Endothelial cell of umbilical vein (primary cell): ENCODE measurements at regions not wholly inside any gene's neighbourhood (a gene's known extent, or its start where the extent isn't known, plus 50 kb on each side); places are given as distances from the start of the nearest gene placed in this dataset.

Experiments used
- CTCF ChIP-seq, 2 donors: IDR thresholded peaks; 1 replicate in 1 of 2; 2 replicates in 1 of 2; pipeline ENCODE4 v1.5.1; 2011; ENCODE audit warnings: low read length in 2 of 2, mild to moderate bottlenecking in 2 of 2, moderate library complexity in 2 of 2, control low read depth in 1 of 2, inconsistent platforms in 1 of 2, low read depth in 1 of 2; ENCODE audit not compliant: insufficient read depth in 1 of 2; ENCODE audit errors: extremely low read depth in 1 of 2
- FOS ChIP-seq: IDR thresholded peaks from 2 replicates; pipeline ENCODE4 v1.6.1; 2011; ENCODE audit warnings: mild to moderate bottlenecking, low read length, moderate library complexity, borderline replicate concordance; ENCODE audit not compliant: insufficient read depth
- JUN ChIP-seq: IDR thresholded peaks from 2 replicates; pipeline ENCODE4 v1.6.1; 2011; ENCODE audit warnings: borderline replicate concordance, low read depth; ENCODE audit not compliant: insufficient read length, insufficient read depth
- POLR2A ChIP-seq: IDR thresholded peaks from 2 replicates; pipeline ENCODE4 v1.6.1; 2012; ENCODE audit warnings: low read depth, mild to moderate bottlenecking, control low read depth, low read length

DNA sequence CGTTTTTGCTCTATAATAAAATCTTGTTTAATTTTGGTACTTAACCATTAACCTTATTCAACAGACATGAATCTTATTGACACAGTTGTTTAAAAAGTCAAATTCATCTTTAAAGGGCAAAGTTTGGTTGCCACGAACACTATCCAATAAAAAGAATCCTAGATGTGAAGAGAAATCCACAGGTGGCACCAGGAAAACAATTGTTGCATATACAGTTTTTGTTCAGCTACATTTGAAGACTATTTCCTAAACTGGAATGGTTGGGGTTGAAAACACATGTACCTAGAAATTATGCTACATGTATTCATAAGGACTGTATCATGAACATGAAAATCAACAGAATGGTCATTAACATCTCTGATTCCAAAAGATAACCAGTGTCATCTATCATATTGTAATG lies 71.1 kb upstream of the GULP1 start:
- TF ChIP-seq POLR2A, result no peak
- TF ChIP-seq CTCF (IDR thresholded peaks at IDR 0.05; ENCODE audit: extremely low read depth in 1 of 2, insufficient read depth in 1 of 2, low read depth in 1 of 2, low read length in 2 of 2), result no peak
- TF ChIP-seq JUN, result no peak
- no peak for TF ChIP-seq FOS
